NCI-H774 (cell line): ENCODE measurements at regions not wholly inside any gene's neighbourhood (a gene's known extent, or its start where the extent isn't known, plus 50 kb on each side); places are given as distances from the start of the nearest gene placed in this dataset.
"Not testable (repeated sequence)": the region's sequence is repeated elsewhere in the genome, so short reads cannot be mapped to it uniquely, and the experiment has no call there.

Source experiments
- DNase-seq: peaks from one replicate; lab custom pipeline; 2025; lab: John Stamatoyannopoulos, UW

GRCh38 chr3:26964836-26965235 is 342.3 kb downstream of the LRRC3B start:
- DNase-seq: no peak

DNA sequence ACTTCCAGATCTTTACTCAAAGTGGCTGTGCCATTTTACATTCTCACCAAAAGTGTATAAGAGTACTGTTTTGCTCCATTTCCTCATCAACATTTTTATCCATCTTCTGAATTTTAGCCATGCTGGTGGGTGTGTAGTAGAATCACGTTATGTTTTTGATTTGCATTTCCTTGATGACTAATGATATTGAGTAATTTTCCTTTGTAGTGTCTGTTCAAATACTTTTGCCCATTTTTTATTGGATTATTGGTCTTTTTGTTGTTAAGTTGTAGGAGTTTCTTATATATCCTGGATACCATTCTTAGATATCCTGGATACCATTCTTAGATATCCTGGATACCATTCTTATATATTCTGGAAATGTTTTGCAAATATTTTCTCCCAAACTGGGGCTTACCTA is 344.9 kb downstream of the LRRC3B start:
- DNase-seq: no peak

GRCh38 chr3:26984416-26985390 is 362.1 kb downstream of the LRRC3B start:
- DNase-seq: no peak

DNA sequence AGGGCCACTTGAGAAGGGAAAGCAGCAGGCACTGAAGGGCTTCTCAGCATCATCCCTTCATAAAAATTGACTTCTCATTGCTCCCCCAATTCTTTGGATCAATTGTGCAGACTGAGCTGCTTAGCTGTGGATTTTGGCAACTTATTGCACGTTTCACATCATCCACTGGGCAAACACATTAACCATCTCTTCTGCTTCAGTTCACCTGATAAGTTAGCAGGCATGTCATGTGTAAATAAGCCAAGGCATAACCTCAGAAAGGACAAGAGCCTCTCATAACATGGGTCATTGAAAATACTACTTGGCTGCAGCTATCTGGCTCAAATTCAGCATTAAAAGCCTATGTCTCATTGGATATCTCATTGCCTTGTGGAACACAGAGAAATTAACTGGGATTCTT is 366.5 kb downstream of the LRRC3B start:
- DNase-seq: no peak

- DNase-seq: no peak
Measured at GRCh38 chr3:26997226-26997625, 372.0 kb downstream of the NEK10 start.

- no peak for DNase-seq
Measured at GRCh38 chr3:27010834-27011233, 358.3 kb downstream of the NEK10 start.

DNA sequence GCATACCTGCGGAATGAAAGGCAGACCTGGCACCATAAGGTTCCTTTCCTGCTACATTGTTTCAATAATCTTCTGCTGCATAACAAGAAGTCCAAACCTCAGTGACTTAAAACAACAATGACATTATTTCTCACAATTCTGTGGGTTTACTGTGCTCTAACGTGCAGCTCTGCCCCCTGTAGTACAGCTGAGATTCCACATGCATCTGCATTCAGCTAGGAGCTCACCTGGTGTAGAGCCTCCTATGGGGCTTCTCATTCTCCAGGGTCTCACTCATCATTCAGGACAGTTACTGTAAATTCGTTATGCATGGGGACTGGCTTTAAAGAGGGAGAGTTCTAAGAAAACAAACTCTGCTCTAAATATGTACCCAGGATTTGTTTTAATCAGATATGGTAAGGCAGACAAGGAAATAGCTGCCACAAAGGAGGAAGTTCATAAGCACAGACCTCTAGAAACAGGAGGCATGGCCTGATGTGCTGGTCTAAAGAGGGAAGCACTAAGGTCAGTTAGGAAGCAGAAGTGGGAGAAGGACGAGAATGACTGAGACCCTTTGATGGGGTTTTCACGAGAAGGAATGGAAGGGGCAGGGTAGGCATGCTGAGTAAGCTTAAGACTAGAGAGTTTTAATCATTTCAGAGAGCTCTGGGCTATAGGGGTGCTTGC is 347.0 kb downstream of the NEK10 start:
- DNase-seq: no peak

DNA sequence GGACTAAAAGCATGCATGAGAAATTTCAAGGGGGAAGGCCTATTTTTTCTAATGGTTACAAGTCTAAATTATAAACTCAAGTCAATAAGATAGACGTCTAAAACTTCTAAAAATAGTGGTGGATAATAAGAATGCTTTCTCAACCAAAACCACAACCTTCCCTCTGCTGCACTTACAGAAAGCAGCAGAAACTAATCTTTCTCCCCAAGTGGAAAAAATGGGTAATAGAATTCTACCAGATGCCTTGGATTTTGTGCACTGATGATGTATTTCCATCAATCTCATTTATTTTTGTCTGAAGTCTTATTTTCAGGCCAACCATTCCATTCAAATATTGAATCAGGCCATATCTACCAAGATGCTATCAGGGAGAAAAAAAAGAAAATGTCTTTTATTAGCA is 344.7 kb downstream of the NEK10 start:
- no peak for DNase-seq

GRCh38 chr3:27025718-27026117 is 343.5 kb downstream of the NEK10 start:
- no peak for DNase-seq

GRCh38 chr3:27031476-27031875 is 337.7 kb downstream of the NEK10 start:
- no peak for DNase-seq

GRCh38 chr3:27034255-27034654 is 334.9 kb downstream of the NEK10 start:
- no peak for DNase-seq

- DNase-seq: no peak
Measured at GRCh38 chr3:27040674-27041073, 328.5 kb downstream of the NEK10 start.

DNA sequence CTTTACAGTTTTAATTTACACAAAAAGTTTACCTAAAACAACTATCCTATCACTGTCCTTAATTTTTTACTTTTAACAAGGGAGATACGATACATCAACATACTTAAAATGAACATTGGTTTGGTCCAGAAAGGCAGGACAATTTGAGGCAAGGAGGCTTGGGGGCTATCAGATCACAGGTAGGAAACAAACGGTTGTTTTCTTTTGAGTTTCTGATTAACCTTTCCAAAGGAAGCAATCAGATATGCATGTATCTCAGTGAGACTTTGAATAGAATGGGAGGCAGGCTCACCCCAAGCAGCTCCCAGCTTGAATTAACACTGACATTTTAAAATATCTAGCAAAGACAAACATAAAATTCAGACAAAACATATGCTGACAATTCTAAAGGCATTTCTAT is 326.6 kb downstream of the NEK10 start:
- DNase-seq: not testable (repeated sequence)

GRCh38 chr3:27043328-27043955 is 325.7 kb downstream of the NEK10 start:
- no peak for DNase-seq

GRCh38 chr3:27044931-27045481 is 324.2 kb downstream of the NEK10 start:
- no peak for DNase-seq

- no peak for DNase-seq
Measured at GRCh38 chr3:27046351-27046750, 322.8 kb downstream of the NEK10 start.

- no peak for DNase-seq
Measured at GRCh38 chr3:27049792-27050191, 319.4 kb downstream of the NEK10 start.

- DNase-seq: not testable (repeated sequence)
Measured at GRCh38 chr3:27051527-27051926, 317.7 kb downstream of the NEK10 start.

- DNase-seq: no peak
Measured at GRCh38 chr3:27056326-27056725, 312.9 kb downstream of the NEK10 start.

GRCh38 chr3:27059489-27059888 is 309.7 kb downstream of the NEK10 start:
- no peak for DNase-seq
